SK-N-SH (cell line): ENCODE measurements at regions not wholly inside any gene's neighbourhood (a gene's known extent, or its start where the extent isn't known, plus 50 kb on each side); places are given as distances from the start of the nearest gene placed in this dataset.

Source experiments
- CTCF ChIA-PET: fragments of 300-600, 350-600 bp; formaldehyde crosslinking; extraction: SDS; loops from one replicate; lab custom pipeline; 2021; lab: Yijun Ruan, JAX
- POLR2A ChIA-PET: fragments of 350-600 bp; sonication (Branson Sonifier 250); formaldehyde crosslinking; extraction: SDS; loops from one replicate; lab custom pipeline; 2020; ENCODE audit warnings: antibody characterized with exemption, inconsistent platforms; lab: Yijun Ruan, JAX
- DNase-seq: peaks from one replicate; pipeline ENCODE4 v3.0.0; 2012
- H2AFZ ChIP-seq: fragments of 200-600 bp; sonication (generic); 2 replicates; pipeline ENCODE4 v1.8.1; 2016; ENCODE audit warnings: antibody characterized with exemption, mild to moderate bottlenecking, low read depth
- H3F3A ChIP-seq: fragments of 200-600 bp; sonication (generic); replicated peaks from 2 replicates; pipeline ENCODE3; 2016; ENCODE audit warnings: antibody characterized with exemption, mild to moderate bottlenecking; ENCODE audit not compliant: insufficient read depth
- H3K27ac ChIP-seq, 2 experiments: fragments of 200-500 bp in 1 of 2; fragments of 200-600 bp in 1 of 2; sonication (Bioruptor generic) in 1 of 2; sonication (generic), shearing (Covaris generic) in 1 of 2; 2 replicates each; pipeline versions ENCODE4 v1.5.1 to v1.6.1; 2014 to 2016; ENCODE audit warnings: low read depth in 2 of 2, inconsistent platforms in 1 of 2, low read length in 1 of 2, mild to moderate bottlenecking in 1 of 2, mixed read lengths in 1 of 2
- H3K27me3 ChIP-seq: fragments of 200-600 bp; sonication (generic), shearing (Covaris generic); 2 replicates; pipeline ENCODE4 v1.6.1; 2016; ENCODE audit warnings: mixed run types; ENCODE audit not compliant: insufficient read depth
- H3K36me3 ChIP-seq, 2 experiments: fragments of 200-500 bp in 1 of 2; fragments of 200-600 bp in 1 of 2; sonication (Bioruptor generic) in 1 of 2; sonication (generic) in 1 of 2; replicated peaks in 1 of 2; 2 replicates each; pipeline versions ENCODE3 to v1.5.1; 2014 to 2016; ENCODE audit warnings: low read length in 1 of 2, mild to moderate bottlenecking in 1 of 2; ENCODE audit not compliant: insufficient read depth in 2 of 2, control insufficient read depth in 1 of 2
- H3K4me1 ChIP-seq, 2 experiments: fragments of 200-500 bp in 1 of 2; fragments of 200-600 bp in 1 of 2; sonication (Bioruptor generic) in 1 of 2; sonication (generic), shearing (Covaris generic) in 1 of 2; 2 replicates each; pipeline versions ENCODE4 v1.5.1 to v1.6.1; 2014 to 2016; ENCODE audit warnings: low read depth in 1 of 2, low read length in 1 of 2, mixed run types in 1 of 2; ENCODE audit not compliant: insufficient read depth in 2 of 2, control insufficient read depth in 1 of 2
- H3K4me2 ChIP-seq: fragments of 200-600 bp; sonication (generic), shearing (Covaris generic); 2 replicates; pipeline ENCODE4 v1.6.1; 2017; ENCODE audit warnings: mixed run types
- H3K4me3 ChIP-seq, 2 experiments: fragments of 200-500 bp in 1 of 2; fragments of 200-600 bp in 1 of 2; sonication (Bioruptor generic) in 1 of 2; sonication (generic), shearing (Covaris generic) in 1 of 2; 2 replicates each; pipeline versions ENCODE4 v1.5.1 to v1.8.1; 2014 to 2016; ENCODE audit warnings: low read depth in 2 of 2, inconsistent platforms in 1 of 2, low read length in 1 of 2, mild to moderate bottlenecking in 1 of 2, mixed read lengths in 1 of 2, moderate library complexity in 1 of 2
- H3K79me2 ChIP-seq: fragments of 200-600 bp; sonication (generic); 2 replicates; pipeline ENCODE4 v1.8.1; 2017; ENCODE audit warnings: mild to moderate bottlenecking; ENCODE audit not compliant: insufficient read depth
- H3K9ac ChIP-seq: fragments of 200-600 bp; sonication (generic); 2 replicates; pipeline ENCODE4 v1.6.1; 2017; ENCODE audit warnings: mixed run types
- H3K9me2 ChIP-seq: fragments of 200-600 bp; sonication (generic); 2 replicates; pipeline ENCODE4 v1.6.1; 2017; ENCODE audit warnings: mixed run types
- H3K9me3 ChIP-seq: fragments of 200-600 bp; sonication (generic); 2 replicates; pipeline ENCODE4 v1.6.1; 2017; ENCODE audit warnings: mixed run types, mild to moderate bottlenecking, moderate library complexity
- H4K20me1 ChIP-seq: fragments of 200-600 bp; sonication (generic); 2 replicates; pipeline ENCODE4 v1.6.1; 2017; ENCODE audit warnings: mild to moderate bottlenecking, mixed run types; ENCODE audit not compliant: insufficient read depth
- CHD2 ChIP-seq: fragments of 150-350 bp; IDR thresholded peaks from 2 replicates; pipeline ENCODE4 v1.6.1; 2018; ENCODE audit warnings: low read length; ENCODE audit not compliant: partially characterized antibody
- CTCF ChIP-seq: fragments of 200-600 bp; sonication (generic); IDR thresholded peaks from 2 replicates; pipeline ENCODE4 v1.6.1; 2017; ENCODE audit warnings: antibody characterized with exemption, mild to moderate bottlenecking, moderate library complexity
- EP300 ChIP-seq, 2 experiments: IDR thresholded peaks; 2 replicates each; pipeline versions ENCODE4 v1.4.0 to v1.6.1; 2012; ENCODE audit warnings: borderline replicate concordance in 1 of 2, low read depth in 1 of 2, low read length in 1 of 2
- FOSL2 ChIP-seq: IDR thresholded peaks from 2 replicates; pipeline ENCODE4 v1.4.0; 2012; ENCODE audit warnings: low read depth, mild to moderate bottlenecking, moderate library complexity, borderline replicate concordance
- GABPA ChIP-seq: IDR thresholded peaks from 2 replicates; pipeline ENCODE4 v1.4.0; 2012; ENCODE audit warnings: low read depth, mild to moderate bottlenecking
- GATA2 ChIP-seq: sonication (generic); formaldehyde crosslinking; IDR thresholded peaks from 2 replicates; pipeline ENCODE4 v1.5.0; 2020; ENCODE audit warnings: mild to moderate bottlenecking, missing genetic modification reagents
- IRF3 ChIP-seq: fragments of 150-350 bp; IDR thresholded peaks from 2 replicates; pipeline ENCODE4 v1.6.1; 2016; ENCODE audit warnings: mild to moderate bottlenecking, low read depth, low read length
- JUND ChIP-seq: IDR thresholded peaks from 2 replicates; pipeline ENCODE4 v1.4.0; 2012
- MAX ChIP-seq: IDR thresholded peaks from 2 replicates; pipeline ENCODE4 v1.4.0; 2012; ENCODE audit warnings: low read depth
- MEF2A ChIP-seq: IDR thresholded peaks from 2 replicates; pipeline ENCODE4 v1.4.0; 2012; ENCODE audit warnings: low read depth, borderline replicate concordance
- MXI1 ChIP-seq: IDR thresholded peaks from 2 replicates; pipeline ENCODE4 v1.6.1; 2012; ENCODE audit warnings: mild to moderate bottlenecking, low read depth, low read length, improper control_type of control experiment
- NFIC ChIP-seq: IDR thresholded peaks from 2 replicates; pipeline ENCODE4 v1.4.0; 2012; ENCODE audit warnings: borderline replicate concordance
- NRF1 ChIP-seq: IDR thresholded peaks from 2 replicates; pipeline ENCODE4 v1.6.1; 2012; ENCODE audit warnings: low read depth, mild to moderate bottlenecking, low read length
- POLR2AphosphoS5 ChIP-seq: IDR thresholded peaks from 2 replicates; pipeline ENCODE4 v1.6.1; 2012; ENCODE audit warnings: low read depth, low read length
- RCOR1 ChIP-seq: fragments of 150-350 bp; IDR thresholded peaks from 2 replicates; pipeline ENCODE4 v1.6.1; 2017; ENCODE audit warnings: antibody characterized with exemption, low read length
- RFX5 ChIP-seq: IDR thresholded peaks from 2 replicates; pipeline ENCODE4 v1.6.1; 2012; ENCODE audit warnings: mild to moderate bottlenecking, improper control_type of control experiment, low read length
- SIN3A ChIP-seq: IDR thresholded peaks from 2 replicates; pipeline ENCODE4 v1.6.1; 2012; ENCODE audit warnings: low read depth, mild to moderate bottlenecking, low read length, moderate library complexity, borderline replicate concordance
- USF1 ChIP-seq: IDR thresholded peaks from 2 replicates; pipeline ENCODE4 v1.4.0; 2012; ENCODE audit warnings: low read depth, borderline replicate concordance
- USF2 ChIP-seq: fragments of 150-350 bp; IDR thresholded peaks from 2 replicates; pipeline ENCODE4 v1.6.1; 2017; ENCODE audit warnings: antibody characterized with exemption, low read length, low read depth, borderline replicate concordance
- YY1 ChIP-seq: IDR thresholded peaks from 2 replicates; pipeline ENCODE4 v1.4.0; 2012; ENCODE audit warnings: low read depth, mild to moderate bottlenecking
- WGBS: methylation state at CpG from one replicate; pipeline ENCODE4 v1.1.6; 2017; ENCODE audit warnings: low lambda C conversion rate; 5-methylcytosine and 5-hydroxymethylcytosine counted together

GRCh38 chr3:124517306-124517705 is 212.9 kb upstream of the UMPS start:
- DNase-seq, result no peak
- Histone ChIP-seq H3K79me2 (no peaks in the 10 kb centered on the region), H2AFZ (no peak overlapping the region), H3K9ac (no peak overlapping the region), H4K20me1 (no peaks in the 10 kb centered on the region), H3K27me3 (no peaks in the 10 kb centered on the region), H3K9me2 (no peaks in the 10 kb centered on the region), H3K27ac (no peak overlapping the region), H3K4me2 (no peak overlapping the region), H3K4me3 (no peak overlapping the region)
- POLR2A ChIA-PET, result no interaction called here
- 100% methylated on average over 2 of the region's 2 CpGs for WGBS
- TF ChIP-seq GATA2 (CRISPR knock-in tag) (no peak), RCOR1 (no peak), MAX (no peak), CHD2 (no peak), POLR2AphosphoS5 (no peak)
- TF ChIP-seq, all 33 proteins: peak for 0
- Histone ChIP-seq H3F3A (peaks cover 6% of the 10 kb centered on the region), H3K9me3 (no peaks in the 10 kb centered on the region), H3K36me3 (peaks cover 0 to 2% of the 10 kb centered on the region in 2 experiments), H3K4me1 (no peaks in the 10 kb centered on the region)
- CTCF ChIA-PET, result interaction anchor here (1.1 to 1.2 kb wide), 2 partner anchors 9 to 48 kb away, joined by 3 read pairs; no protein-coding TSS in a partner anchor

- Histone ChIP-seq H4K20me1 (no peaks in the 10 kb centered on the region), H3K4me1 (no peaks in the 10 kb centered on the region), H3K27me3 (no peaks in the 10 kb centered on the region), H3K9me2 (no peaks in the 10 kb centered on the region), H3K4me3 (no peak overlapping the region)
- 96% methylated on average over 9 of the region's 11 CpGs for WGBS
- CTCF ChIA-PET, result interaction anchor here (1.1 kb wide), 1 partner anchor 47 kb away, joined by 3 read pairs; no protein-coding TSS in a partner anchor
- TF ChIP-seq SIN3A (no peak), RFX5 (no peak), NRF1 (no peak), IRF3 (no peak), MAX (no peak), USF2 (no peak), MEF2A (no peak), EP300 (IDR thresholded peaks at IDR 0.05; ENCODE audit: borderline replicate concordance in 1 of 2, low read depth in 1 of 2, low read length in 1 of 2) (no peak), CHD2 (no peak), RCOR1 (no peak), CTCF (no peak), FOSL2 (no peak), MXI1 (no peak), JUND (no peak), USF1 (no peak), NFIC (no peak), GABPA (no peak), GATA2 (CRISPR knock-in tag) (no peak), POLR2AphosphoS5 (no peak), YY1 (no peak)
- TF ChIP-seq, all 33 proteins: peak for 0
- Histone ChIP-seq H3K9ac (no peak overlapping the region), H3F3A (peaks cover 6% of the 10 kb centered on the region), H3K27ac (no peak overlapping the region), H2AFZ (no peak overlapping the region), H3K36me3 (peaks cover 0 to 2% of the 10 kb centered on the region in 2 experiments), H3K4me2 (no peak overlapping the region), H3K79me2 (no peaks in the 10 kb centered on the region), H3K9me3 (no peaks in the 10 kb centered on the region)
- POLR2A ChIA-PET, result no interaction called here
- DNase-seq, result no peak
Observed at GRCh38 chr3:124518350-124518749, 211.9 kb upstream of the UMPS start.
